ENCODE measurements at regions not wholly inside any gene's neighbourhood (a gene's known extent, or its start where the extent isn't known, plus 50 kb on each side); places are given as distances from the start of the nearest gene placed in this dataset.

GRCh38 chr6:114611696-114612095 is 268.9 kb upstream of the HS3ST5 start:
- TF ChIP-seq CTCF (IDR thresholded peaks at IDR 0.05) (no peak), MAX (IDR thresholded peaks at IDR 0.05) (no peak), CHD2 (IDR thresholded peaks at IDR 0.05; ENCODE audit: low read length, partially characterized antibody) (no peak), EP300 (IDR thresholded peaks at IDR 0.05) (no peak)
